ENCODE measurements at regions not wholly inside any gene's neighbourhood (a gene's known extent, or its start where the extent isn't known, plus 50 kb on each side); places are given as distances from the start of the nearest gene placed in this dataset.

- TF ChIP-seq, protein P1, sequence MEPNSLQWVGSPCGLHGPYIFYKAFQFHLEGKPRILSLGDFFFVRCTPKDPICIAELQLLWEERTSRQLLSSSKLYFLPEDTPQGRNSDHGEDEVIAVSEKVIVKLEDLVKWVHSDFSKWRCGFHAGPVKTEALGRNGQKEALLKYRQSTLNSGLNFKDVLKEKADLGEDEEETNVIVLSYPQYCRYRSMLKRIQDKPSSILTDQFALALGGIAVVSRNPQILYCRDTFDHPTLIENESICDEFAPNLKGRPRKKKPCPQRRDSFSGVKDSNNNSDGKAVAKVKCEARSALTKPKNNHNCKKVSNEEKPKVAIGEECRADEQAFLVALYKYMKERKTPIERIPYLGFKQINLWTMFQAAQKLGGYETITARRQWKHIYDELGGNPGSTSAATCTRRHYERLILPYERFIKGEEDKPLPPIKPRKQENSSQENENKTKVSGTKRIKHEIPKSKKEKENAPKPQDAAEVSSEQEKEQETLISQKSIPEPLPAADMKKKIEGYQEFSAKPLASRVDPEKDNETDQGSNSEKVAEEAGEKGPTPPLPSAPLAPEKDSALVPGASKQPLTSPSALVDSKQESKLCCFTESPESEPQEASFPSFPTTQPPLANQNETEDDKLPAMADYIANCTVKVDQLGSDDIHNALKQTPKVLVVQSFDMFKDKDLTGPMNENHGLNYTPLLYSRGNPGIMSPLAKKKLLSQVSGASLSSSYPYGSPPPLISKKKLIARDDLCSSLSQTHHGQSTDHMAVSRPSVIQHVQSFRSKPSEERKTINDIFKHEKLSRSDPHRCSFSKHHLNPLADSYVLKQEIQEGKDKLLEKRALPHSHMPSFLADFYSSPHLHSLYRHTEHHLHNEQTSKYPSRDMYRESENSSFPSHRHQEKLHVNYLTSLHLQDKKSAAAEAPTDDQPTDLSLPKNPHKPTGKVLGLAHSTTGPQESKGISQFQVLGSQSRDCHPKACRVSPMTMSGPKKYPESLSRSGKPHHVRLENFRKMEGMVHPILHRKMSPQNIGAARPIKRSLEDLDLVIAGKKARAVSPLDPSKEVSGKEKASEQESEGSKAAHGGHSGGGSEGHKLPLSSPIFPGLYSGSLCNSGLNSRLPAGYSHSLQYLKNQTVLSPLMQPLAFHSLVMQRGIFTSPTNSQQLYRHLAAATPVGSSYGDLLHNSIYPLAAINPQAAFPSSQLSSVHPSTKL (CRISPR knock-in tag; IDR thresholded peaks at IDR 0.05) = peak; percentile 41; the same call in 1 of the 2 replicates
- TF ChIP-seq MTA3 (CRISPR knock-in tag; IDR thresholded peaks at IDR 0.05) (no peak), ATF3 (CRISPR knock-in tag; IDR thresholded peaks at IDR 0.05) (peak; percentile 83), NFIC (IDR thresholded peaks at IDR 0.05; ENCODE audit: low read length) (no peak), GRHL1 (CRISPR knock-in tag; conservative IDR thresholded peaks at IDR 0.05) (no peak), HMGA1 (CRISPR knock-in tag; conservative IDR thresholded peaks at IDR 0.05) (no peak), HDAC1 (CRISPR knock-in tag; IDR thresholded peaks at IDR 0.05) (no peak), EP300 (IDR thresholded peaks at IDR 0.05; ENCODE audit: low read depth in 2 of 2, low read length in 2 of 2) (0 out of 4 replicates have a peak, but pooled peaks of 1 of the 2 experiments have one; percentile 17), EP300 (CRISPR knock-in tag; IDR thresholded peaks at IDR 0.05; ENCODE audit: borderline replicate concordance) (no peak), ZNF839 (CRISPR knock-in tag; IDR thresholded peaks at IDR 0.05; ENCODE audit: borderline replicate concordance) (no peak), HMGXB4 (CRISPR knock-in tag; IDR thresholded peaks at IDR 0.05; ENCODE audit: borderline replicate concordance in 1 of 2, low read depth in 1 of 2) (no peak), ZNF749 (CRISPR knock-in tag; IDR thresholded peaks at IDR 0.05; ENCODE audit: borderline replicate concordance) (no peak), RFX5 (IDR thresholded peaks at IDR 0.05; ENCODE audit: low read depth, low read length) (peak; percentile 55; the same call in 1 of the 2 replicates), ZNF841 (CRISPR knock-in tag; IDR thresholded peaks at IDR 0.05; ENCODE audit: borderline replicate concordance) (no peak), ELF3 (CRISPR knock-in tag; IDR thresholded peaks at IDR 0.05) (0 out of 2 replicates have a peak, but pooled peaks have one; percentile 15), KDM6A (CRISPR knock-in tag; IDR thresholded peaks at IDR 0.05; ENCODE audit: low read depth) (no peak), ZNF3 (CRISPR knock-in tag; IDR thresholded peaks at IDR 0.05) (no peak)
- TF ChIP-seq, protein P2, sequence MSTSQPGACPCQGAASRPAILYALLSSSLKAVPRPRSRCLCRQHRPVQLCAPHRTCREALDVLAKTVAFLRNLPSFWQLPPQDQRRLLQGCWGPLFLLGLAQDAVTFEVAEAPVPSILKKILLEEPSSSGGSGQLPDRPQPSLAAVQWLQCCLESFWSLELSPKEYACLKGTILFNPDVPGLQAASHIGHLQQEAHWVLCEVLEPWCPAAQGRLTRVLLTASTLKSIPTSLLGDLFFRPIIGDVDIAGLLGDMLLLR (CRISPR knock-in tag; IDR thresholded peaks at IDR 0.05) = no peak
- TF ChIP-seq, protein P3, sequence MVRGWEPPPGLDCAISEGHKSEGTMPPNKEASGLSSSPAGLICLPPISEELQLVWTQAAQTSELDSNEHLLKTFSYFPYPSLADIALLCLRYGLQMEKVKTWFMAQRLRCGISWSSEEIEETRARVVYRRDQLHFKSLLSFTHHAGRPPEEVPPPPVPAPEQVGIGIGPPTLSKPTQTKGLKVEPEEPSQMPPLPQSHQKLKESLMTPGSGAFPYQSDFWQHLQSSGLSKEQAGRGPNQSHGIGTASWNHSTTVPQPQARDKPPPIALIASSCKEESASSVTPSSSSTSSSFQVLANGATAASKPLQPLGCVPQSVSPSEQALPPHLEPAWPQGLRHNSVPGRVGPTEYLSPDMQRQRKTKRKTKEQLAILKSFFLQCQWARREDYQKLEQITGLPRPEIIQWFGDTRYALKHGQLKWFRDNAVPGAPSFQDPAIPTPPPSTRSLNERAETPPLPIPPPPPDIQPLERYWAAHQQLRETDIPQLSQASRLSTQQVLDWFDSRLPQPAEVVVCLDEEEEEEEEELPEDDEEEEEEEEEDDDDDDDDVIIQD (CRISPR knock-in tag; IDR thresholded peaks at IDR 0.05; ENCODE audit: low read depth) = no peak
Measured at GRCh38 chr3:102060814-102061213, 211.5 kb downstream of the NFKBIZ start (continued).
